ENCODE measurements at regions not wholly inside any gene's neighbourhood (a gene's known extent, or its start where the extent isn't known, plus 50 kb on each side); places are given as distances from the start of the nearest gene placed in this dataset.

DNA sequence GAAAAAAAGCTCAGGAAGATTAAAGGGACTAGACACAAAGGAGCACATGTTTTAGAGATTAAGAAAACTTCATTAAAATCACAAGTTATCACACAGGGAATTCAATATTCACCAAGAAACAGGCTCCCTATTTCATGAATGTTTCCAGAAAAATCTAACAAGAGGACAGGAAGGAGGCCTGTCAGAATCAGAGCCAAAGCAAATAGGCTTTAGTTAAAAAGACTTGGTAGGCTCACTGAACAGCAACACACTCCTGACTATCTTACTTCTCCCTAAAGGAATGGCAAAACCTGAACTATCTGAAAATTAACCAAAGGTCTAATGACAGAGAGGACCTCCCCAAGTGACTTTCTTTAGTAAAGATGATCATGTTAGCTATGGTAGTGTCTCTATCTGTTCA is 188.3 kb upstream of the MEOX2 start:
- TF ChIP-seq, protein P1, sequence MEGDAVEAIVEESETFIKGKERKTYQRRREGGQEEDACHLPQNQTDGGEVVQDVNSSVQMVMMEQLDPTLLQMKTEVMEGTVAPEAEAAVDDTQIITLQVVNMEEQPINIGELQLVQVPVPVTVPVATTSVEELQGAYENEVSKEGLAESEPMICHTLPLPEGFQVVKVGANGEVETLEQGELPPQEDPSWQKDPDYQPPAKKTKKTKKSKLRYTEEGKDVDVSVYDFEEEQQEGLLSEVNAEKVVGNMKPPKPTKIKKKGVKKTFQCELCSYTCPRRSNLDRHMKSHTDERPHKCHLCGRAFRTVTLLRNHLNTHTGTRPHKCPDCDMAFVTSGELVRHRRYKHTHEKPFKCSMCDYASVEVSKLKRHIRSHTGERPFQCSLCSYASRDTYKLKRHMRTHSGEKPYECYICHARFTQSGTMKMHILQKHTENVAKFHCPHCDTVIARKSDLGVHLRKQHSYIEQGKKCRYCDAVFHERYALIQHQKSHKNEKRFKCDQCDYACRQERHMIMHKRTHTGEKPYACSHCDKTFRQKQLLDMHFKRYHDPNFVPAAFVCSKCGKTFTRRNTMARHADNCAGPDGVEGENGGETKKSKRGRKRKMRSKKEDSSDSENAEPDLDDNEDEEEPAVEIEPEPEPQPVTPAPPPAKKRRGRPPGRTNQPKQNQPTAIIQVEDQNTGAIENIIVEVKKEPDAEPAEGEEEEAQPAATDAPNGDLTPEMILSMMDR (conservative IDR thresholded peaks at IDR 0.05 in 1 of 2, IDR thresholded peaks at IDR 0.05 in 1 of 2; ENCODE audit: extremely low read depth in 1 of 2, insufficient read depth in 1 of 2, low read depth in 1 of 2, low read length in 2 of 2): no peak
- TF ChIP-seq EZH2 (IDR thresholded peaks at IDR 0.05; ENCODE audit: borderline replicate concordance, low read length): no peak
